ENCODE measurements at regions not wholly inside any gene's neighbourhood (a gene's known extent, or its start where the extent isn't known, plus 50 kb on each side); places are given as distances from the start of the nearest gene placed in this dataset.

GRCh38 chr10:20521186-20521585 is 375.9 kb downstream of the NEBL start:
- Histone ChIP-seq H3K36me3 (no peaks in the 10 kb centered on the region), H3K27ac (no peak overlapping the region), H3K9me3 (no peaks in the 10 kb centered on the region), H3K4me1 (no peaks in the 10 kb centered on the region), H3K4me3 (no peak overlapping the region), H3K27me3 (ENCODE audit: low read depth) (no peaks in the 10 kb centered on the region)
- intact Hi-C loops (cut with DNase I): no loop called here
- no peak for DNase-seq
- ATAC-seq: no peak
- no peak for TF ChIP-seq CTCF (IDR thresholded peaks at IDR 0.05)

- intact Hi-C loops (cut with DNase I): no loop called here
- H3K4me1 ChIP-seq: no peaks in the 10 kb centered on the region
- no peaks in the 10 kb centered on the region for H3K27me3 ChIP-seq (ENCODE audit: low read depth)
- H3K4me3 ChIP-seq: no peak overlapping the region
- ATAC-seq: no peak
- TF ChIP-seq CTCF (IDR thresholded peaks at IDR 0.05): no peak
- no peak overlapping the region for H3K27ac ChIP-seq
- H3K36me3 ChIP-seq: no peaks in the 10 kb centered on the region
- no peak for DNase-seq
- no peaks in the 10 kb centered on the region for H3K9me3 ChIP-seq
These were observed 381.5 kb downstream of the NEBL start for GRCh38 chr10:20515654-20516053.

- H3K9me3 ChIP-seq: no peaks in the 10 kb centered on the region
- no peak for TF ChIP-seq CTCF (IDR thresholded peaks at IDR 0.05)
- intact Hi-C loops (cut with DNase I): no loop called here
- H3K27ac ChIP-seq: no peak overlapping the region
- ATAC-seq (no peak), DNase-seq (no peak)
- H3K27me3 ChIP-seq (ENCODE audit: low read depth): no peaks in the 10 kb centered on the region
- H3K4me3 ChIP-seq: no peak overlapping the region
- no peaks in the 10 kb centered on the region for H3K4me1 ChIP-seq
- no peaks in the 10 kb centered on the region for H3K36me3 ChIP-seq
These were observed 384.5 kb downstream of the NEBL start for GRCh38 chr10:20512631-20513030.

GRCh38 chr10:20508921-20509320 is 388.2 kb downstream of the NEBL start:
- ATAC-seq: peak in 1 of 2 donors; percentile 32
- Histone ChIP-seq H3K27me3 (ENCODE audit: low read depth) (no peaks in the 10 kb centered on the region), H3K36me3 (no peaks in the 10 kb centered on the region), H3K4me1 (no peaks in the 10 kb centered on the region), H3K27ac (no peak overlapping the region), H3K4me3 (no peak overlapping the region), H3K9me3 (no peaks in the 10 kb centered on the region)
- no peak for TF ChIP-seq CTCF (IDR thresholded peaks at IDR 0.05)
- intact Hi-C loops (cut with DNase I): no loop called here
- DNase-seq: no peak

- Histone ChIP-seq H3K4me3 (no peak overlapping the region), H3K36me3 (no peaks in the 10 kb centered on the region), H3K9me3 (no peaks in the 10 kb centered on the region), H3K4me1 (no peaks in the 10 kb centered on the region), H3K27ac (no peak overlapping the region), H3K27me3 (ENCODE audit: low read depth) (no peaks in the 10 kb centered on the region)
- TF ChIP-seq CTCF (IDR thresholded peaks at IDR 0.05): no peak
- no peak for ATAC-seq
- intact Hi-C loops (cut with DNase I): no loop called here
- no peak for DNase-seq
These were observed 394.1 kb downstream of the NEBL start for GRCh38 chr10:20502903-20503585.

Data from lower lobe of right lung (tissue), 2 donors.